ENCODE measurements at regions not wholly inside any gene's neighbourhood (a gene's known extent, or its start where the extent isn't known, plus 50 kb on each side); places are given as distances from the start of the nearest gene placed in this dataset.
"Not testable (repeated sequence)": the region's sequence is repeated elsewhere in the genome, so short reads cannot be mapped to it uniquely, and the experiment has no call there.

DNA sequence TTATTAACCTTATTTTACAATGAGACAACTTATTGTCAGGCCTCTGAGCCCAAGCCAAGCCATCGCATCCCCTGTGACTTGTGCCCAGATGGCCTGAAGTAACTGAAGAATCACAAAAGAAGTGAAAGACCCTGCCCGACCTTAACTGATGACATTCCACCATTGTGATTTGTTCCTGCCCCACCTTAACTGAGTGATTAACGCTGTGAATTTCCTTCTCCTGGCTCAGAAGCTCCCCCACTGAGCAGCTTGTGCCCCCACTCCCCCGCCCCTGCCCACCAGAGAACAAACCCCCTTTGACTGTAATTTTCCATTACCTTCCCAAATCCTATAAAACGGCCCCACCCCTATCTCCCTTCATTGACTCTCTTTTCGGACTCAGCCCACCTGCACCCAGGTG lies 224.0 kb upstream of the DUSP10 start:
- TF ChIP-seq, protein P1, sequence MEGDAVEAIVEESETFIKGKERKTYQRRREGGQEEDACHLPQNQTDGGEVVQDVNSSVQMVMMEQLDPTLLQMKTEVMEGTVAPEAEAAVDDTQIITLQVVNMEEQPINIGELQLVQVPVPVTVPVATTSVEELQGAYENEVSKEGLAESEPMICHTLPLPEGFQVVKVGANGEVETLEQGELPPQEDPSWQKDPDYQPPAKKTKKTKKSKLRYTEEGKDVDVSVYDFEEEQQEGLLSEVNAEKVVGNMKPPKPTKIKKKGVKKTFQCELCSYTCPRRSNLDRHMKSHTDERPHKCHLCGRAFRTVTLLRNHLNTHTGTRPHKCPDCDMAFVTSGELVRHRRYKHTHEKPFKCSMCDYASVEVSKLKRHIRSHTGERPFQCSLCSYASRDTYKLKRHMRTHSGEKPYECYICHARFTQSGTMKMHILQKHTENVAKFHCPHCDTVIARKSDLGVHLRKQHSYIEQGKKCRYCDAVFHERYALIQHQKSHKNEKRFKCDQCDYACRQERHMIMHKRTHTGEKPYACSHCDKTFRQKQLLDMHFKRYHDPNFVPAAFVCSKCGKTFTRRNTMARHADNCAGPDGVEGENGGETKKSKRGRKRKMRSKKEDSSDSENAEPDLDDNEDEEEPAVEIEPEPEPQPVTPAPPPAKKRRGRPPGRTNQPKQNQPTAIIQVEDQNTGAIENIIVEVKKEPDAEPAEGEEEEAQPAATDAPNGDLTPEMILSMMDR (IDR thresholded peaks at IDR 0.05), result not testable (repeated sequence)
- TF ChIP-seq POLR2A (IDR thresholded peaks at IDR 0.05), result not testable (repeated sequence)

Data from sigmoid colon (tissue), 3 donors.